Esophagus muscularis mucosa (tissue), 4 donors: ENCODE measurements at regions not wholly inside any gene's neighbourhood (a gene's known extent, or its start where the extent isn't known, plus 50 kb on each side); places are given as distances from the start of the nearest gene placed in this dataset.

ENCODE experiments used
- DNase-seq: peaks from one replicate; pipeline ENCODE4 v3.0.0-alpha.2; 2017; ENCODE audit errors: extremely low spot score
- H3K27ac ChIP-seq, 4 donors: fragments of 200-600 bp; sonication (generic); replicated peaks in 1 of 4; 1 replicate in 3 of 4; 2 replicates in 1 of 4; pipeline ENCODE4 v1.5.1; 2016 to 2019; ENCODE audit warnings: mild to moderate bottlenecking in 1 of 4
- H3K27me3 ChIP-seq, 4 donors: fragments of 200-600 bp; sonication (generic); one replicate each; pipeline versions ENCODE4 v1.5.1 to v1.6.0; 2016 to 2019
- H3K36me3 ChIP-seq, 4 donors: fragments of 200-600 bp; sonication (generic); one replicate each; pipeline ENCODE4 v1.5.1; 2016 to 2019
- H3K4me1 ChIP-seq, 4 donors: fragments of 200-600 bp; sonication (generic); one replicate each; pipeline ENCODE4 v1.5.1; 2016 to 2019
- H3K4me3 ChIP-seq, 4 donors: fragments of 200-600 bp; sonication (generic); 1 replicate in 2 of 4; 2 replicates in 2 of 4; pipeline ENCODE4 v1.5.1; 2016 to 2019; ENCODE audit warnings: mild to moderate bottlenecking in 4 of 4, moderate library complexity in 1 of 4
- H3K9me3 ChIP-seq, 4 donors: fragments of 200-600 bp; sonication (generic); 1 replicate in 3 of 4; 2 replicates in 1 of 4; pipeline ENCODE4 v1.5.1; 2016 to 2019
- EP300 ChIP-seq: sonication (generic); formaldehyde crosslinking; IDR thresholded peaks from one replicate; pipeline ENCODE4 v1.6.1; 2017; ENCODE audit warnings: antibody characterized with exemption
- POLR2A ChIP-seq: fragments of 450-650 bp; IDR thresholded peaks from one replicate; pipeline ENCODE4 v1.6.1; 2017; ENCODE audit warnings: antibody characterized with exemption, moderate library complexity, mild to moderate bottlenecking, low read depth
- POLR2AphosphoS5 ChIP-seq, 2 donors: sonication (generic); formaldehyde crosslinking; IDR thresholded peaks; one replicate each; pipeline ENCODE4 v1.6.1; 2017; ENCODE audit warnings: antibody characterized with exemption in 2 of 2
- WGBS: methylation state at CpG from one replicate; pipeline ENCODE4 v1.1.5; 2018; 5-methylcytosine and 5-hydroxymethylcytosine counted together
- intact Hi-C: fragments of 100-400 bp; cut with DNase I; formaldehyde crosslinking; loops from one replicate; pipeline ENCODE4 v1.15.1; 2023
- TF ChIP-seq, protein P1 (sequence below), 3 experiments: fragments of 200-600 bp in 2 of 3; fragments of 450-650 bp in 1 of 3; sonication (generic) in 2 of 3; IDR thresholded peaks; one replicate each; pipeline ENCODE4 v1.5.1; 2017 to 2019; ENCODE audit warnings: antibody characterized with exemption in 3 of 3, mild to moderate bottlenecking in 2 of 3, moderate library complexity in 1 of 3

DNA sequence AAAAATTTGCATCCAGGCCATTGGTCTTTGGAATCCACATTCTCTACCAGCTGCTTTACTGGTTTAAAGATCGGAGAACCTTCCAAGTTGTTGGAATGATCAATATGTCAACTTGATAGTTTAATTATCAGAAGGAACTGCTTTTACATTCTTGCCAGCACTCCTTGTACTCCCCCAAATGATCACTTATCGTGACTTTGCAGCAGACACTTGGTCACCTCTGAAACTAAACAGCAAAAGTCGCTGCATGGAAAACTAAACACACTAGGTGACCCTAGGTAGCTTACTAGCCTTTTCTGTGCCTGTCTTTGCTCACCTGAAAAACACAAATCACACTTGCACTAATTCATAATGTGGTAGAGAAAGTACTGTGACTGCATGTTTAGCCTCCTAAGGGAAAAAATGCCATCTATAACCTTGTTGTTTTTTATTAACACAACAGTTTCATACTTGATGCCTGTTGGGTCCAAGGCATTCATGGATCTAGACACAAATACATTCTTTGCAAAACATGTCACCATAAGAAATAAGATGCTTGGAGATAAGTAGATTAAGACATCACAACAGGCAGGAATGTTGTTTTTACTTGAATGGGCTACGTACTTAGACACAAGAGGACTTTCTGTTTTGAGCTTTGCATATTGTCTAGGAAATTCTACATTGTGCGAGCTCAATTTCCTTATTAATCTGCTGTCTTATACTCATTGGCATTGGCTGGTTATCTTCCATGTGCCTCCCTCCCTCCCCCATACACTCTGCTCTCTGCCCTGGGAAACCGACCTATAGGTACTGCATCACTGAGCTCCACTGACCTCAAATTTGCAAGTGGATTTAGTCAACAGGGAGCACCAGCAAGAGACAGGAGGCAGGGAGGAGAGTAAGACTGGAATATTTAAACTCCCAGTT, 219.1 kb upstream of the STK17B start:
- Histone ChIP-seq H3K4me1 (no peaks in the 10 kb centered on the region), H3K36me3 (no peaks in the 10 kb centered on the region), H3K4me3 (no peak overlapping the region), H3K27me3 (no peaks in the 10 kb centered on the region), H3K27ac (no peak overlapping the region), H3K9me3 (no peaks in the 10 kb centered on the region)
- TF ChIP-seq EP300: no peak
- TF ChIP-seq, protein P1, sequence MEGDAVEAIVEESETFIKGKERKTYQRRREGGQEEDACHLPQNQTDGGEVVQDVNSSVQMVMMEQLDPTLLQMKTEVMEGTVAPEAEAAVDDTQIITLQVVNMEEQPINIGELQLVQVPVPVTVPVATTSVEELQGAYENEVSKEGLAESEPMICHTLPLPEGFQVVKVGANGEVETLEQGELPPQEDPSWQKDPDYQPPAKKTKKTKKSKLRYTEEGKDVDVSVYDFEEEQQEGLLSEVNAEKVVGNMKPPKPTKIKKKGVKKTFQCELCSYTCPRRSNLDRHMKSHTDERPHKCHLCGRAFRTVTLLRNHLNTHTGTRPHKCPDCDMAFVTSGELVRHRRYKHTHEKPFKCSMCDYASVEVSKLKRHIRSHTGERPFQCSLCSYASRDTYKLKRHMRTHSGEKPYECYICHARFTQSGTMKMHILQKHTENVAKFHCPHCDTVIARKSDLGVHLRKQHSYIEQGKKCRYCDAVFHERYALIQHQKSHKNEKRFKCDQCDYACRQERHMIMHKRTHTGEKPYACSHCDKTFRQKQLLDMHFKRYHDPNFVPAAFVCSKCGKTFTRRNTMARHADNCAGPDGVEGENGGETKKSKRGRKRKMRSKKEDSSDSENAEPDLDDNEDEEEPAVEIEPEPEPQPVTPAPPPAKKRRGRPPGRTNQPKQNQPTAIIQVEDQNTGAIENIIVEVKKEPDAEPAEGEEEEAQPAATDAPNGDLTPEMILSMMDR (IDR thresholded peaks at IDR 0.05): no peak
- no peak for TF ChIP-seq POLR2AphosphoS5 (IDR thresholded peaks at IDR 0.05)
- DNase-seq: no peak
- 96% methylated on average over 6 of the region's 6 CpGs for WGBS
- intact Hi-C loops: no loop called here

DNA sequence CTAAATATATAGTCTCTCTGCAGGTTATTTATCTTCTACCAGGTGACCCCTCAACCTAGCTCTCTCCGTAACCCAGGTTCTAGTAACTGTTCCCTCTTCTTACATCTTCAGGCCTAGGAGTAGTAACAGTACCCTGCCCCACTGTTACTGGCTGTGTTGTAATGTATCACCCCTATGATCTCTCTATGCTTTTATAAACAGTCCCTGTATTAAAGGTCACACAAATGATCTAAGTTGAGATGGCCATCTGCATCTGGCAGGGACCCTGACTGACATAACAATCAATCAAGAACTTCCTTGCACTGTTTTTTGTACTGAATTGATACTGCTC, 219.7 kb upstream of the STK17B start:
- intact Hi-C loops: no loop called here
- Histone ChIP-seq H3K27ac (no peak overlapping the region), H3K4me3 (no peak overlapping the region), H3K27me3 (no peaks in the 10 kb centered on the region), H3K4me1 (no peaks in the 10 kb centered on the region), H3K9me3 (no peaks in the 10 kb centered on the region), H3K36me3 (no peaks in the 10 kb centered on the region)
- TF ChIP-seq POLR2A (no peak), EP300 (no peak), POLR2AphosphoS5 (IDR thresholded peaks at IDR 0.05) (no peak)
- TF ChIP-seq, protein P1 (IDR thresholded peaks at IDR 0.05): no peak
- DNase-seq: no peak
- 82% methylated on average over 1 of the region's 1 CpG for WGBS

DNA sequence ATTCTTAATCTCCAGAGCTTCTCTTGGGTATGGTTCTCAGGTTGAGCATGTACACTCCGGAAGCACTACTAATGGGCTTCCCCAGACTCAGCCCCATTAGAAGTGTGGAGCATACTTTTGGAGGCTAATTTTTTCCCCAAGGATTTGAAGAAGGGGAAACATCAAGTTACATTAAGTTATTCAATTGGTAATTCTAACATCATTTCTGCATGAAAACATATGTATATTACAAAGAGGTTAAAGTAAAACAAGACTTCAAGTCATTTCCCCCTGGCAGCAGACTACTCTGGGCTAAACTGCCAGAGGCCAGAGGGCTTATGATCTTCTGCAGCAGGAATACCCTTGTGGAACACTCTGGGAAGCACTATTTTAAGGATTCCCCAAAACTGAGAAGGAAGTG, 227.7 kb upstream of the STK17B start:
- peaks cover 20 to 26% (median 23%) of the 10 kb centered on the region in 4 donors for H3K4me1 ChIP-seq
- WGBS: 100% methylated on average over 1 of the region's 1 CpG
- H3K4me3 ChIP-seq: no peak overlapping the region
- H3K9me3 ChIP-seq: no peaks in the 10 kb centered on the region
- intact Hi-C loops: no loop called here
- H3K27ac ChIP-seq: no peak overlapping the region
- H3K36me3 ChIP-seq: no peaks in the 10 kb centered on the region
- DNase-seq: no peak
- TF ChIP-seq, protein P1 (IDR thresholded peaks at IDR 0.05): no peak
- no peak for TF ChIP-seq POLR2AphosphoS5 (IDR thresholded peaks at IDR 0.05)
- TF ChIP-seq POLR2A: no peak
- TF ChIP-seq EP300: no peak
- H3K27me3 ChIP-seq: no peaks in the 10 kb centered on the region

DNA sequence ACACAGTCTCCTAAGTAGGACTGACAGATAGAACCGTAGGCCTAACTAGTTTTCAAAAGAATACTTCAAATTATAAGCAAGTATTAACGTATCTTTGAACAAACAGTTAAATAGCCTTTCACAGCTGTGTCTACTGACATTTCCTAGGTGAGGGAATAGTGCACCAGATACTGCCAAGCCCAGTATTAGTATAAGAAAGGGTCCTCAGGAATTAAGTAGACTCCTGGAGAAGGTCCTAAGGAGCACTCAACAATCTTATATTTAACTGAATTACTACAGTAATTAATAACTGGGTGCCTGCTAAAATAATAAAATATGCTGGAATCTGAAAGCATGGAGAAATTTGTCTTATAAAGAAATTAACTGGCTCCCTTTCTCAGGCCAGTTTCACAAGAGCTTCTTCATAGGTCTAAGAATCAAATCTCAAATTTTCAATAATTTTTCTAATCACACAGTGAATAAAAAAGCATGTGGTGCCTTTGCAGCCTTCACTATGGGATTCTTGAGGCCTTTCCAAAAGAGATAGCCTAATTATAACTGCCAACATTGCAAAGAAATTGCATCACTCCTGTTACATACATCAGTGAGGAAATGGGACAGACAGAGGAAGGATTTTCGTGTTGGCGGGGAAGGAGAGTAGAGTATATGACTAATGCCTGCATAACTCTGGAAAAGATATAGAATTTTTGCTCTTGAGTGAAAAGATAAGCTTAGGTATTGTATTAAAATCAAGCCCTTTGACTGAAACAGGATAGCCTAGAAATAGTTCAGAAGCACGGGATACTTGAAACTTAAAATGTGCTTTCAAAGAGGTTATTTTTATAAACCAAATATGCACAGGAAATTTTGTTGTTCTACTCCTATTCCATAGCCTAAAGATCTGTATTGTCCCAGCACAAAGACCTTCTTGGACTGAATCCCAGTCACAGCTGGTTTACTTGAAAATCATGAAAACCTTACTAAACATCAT, 228.6 kb upstream of the STK17B start:
- DNase-seq: no peak
- Histone ChIP-seq H3K36me3 (no peaks in the 10 kb centered on the region), H3K4me1 (peaks cover 20 to 26% (median 24%) of the 10 kb centered on the region in 4 donors), H3K9me3 (no peaks in the 10 kb centered on the region), H3K27ac (no peak overlapping the region), H3K4me3 (no peak overlapping the region), H3K27me3 (no peaks in the 10 kb centered on the region)
- intact Hi-C loops: no loop called here
- TF ChIP-seq EP300 (no peak), POLR2A (no peak), POLR2AphosphoS5 (IDR thresholded peaks at IDR 0.05) (no peak)
- TF ChIP-seq, protein P1 (IDR thresholded peaks at IDR 0.05): no peak
- WGBS: 32% methylated on average over 5 of the region's 5 CpGs
